ENCODE measurements at regions not wholly inside any gene's neighbourhood (a gene's known extent, or its start where the extent isn't known, plus 50 kb on each side); places are given as distances from the start of the nearest gene placed in this dataset.

DNA sequence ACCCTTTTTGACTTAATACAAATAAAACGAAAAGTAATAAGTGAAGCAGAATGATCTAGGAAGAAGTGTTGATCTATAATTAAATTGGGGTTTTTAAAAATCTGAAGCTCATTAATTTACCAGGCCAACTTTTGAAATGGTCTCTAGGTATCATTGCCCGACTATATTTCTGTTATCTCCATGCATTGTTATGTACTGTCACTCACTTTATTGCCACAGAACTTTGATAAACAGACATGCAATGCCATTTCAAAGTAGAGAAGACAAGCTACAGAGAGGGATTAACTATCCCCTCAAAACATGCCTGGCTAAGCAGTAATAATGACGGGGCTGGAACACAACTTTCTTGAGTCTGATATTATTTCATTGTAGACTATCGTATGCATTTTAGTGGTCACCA is 147.6 kb upstream of the ITGA4 start:
- no peak for DNase-seq
- Histone ChIP-seq H3K4me3 (no peak overlapping the region), H3K36me3 (no peaks in the 10 kb centered on the region), H3K9me3 (no peaks in the 10 kb centered on the region), H3K27ac (no peak overlapping the region), H3K27me3 (no peaks in the 10 kb centered on the region), H3K4me1 (ENCODE audit: insufficient read depth) (no peaks in the 10 kb centered on the region)
- WGBS, 3 donors = 89 to 91% (median 89%) methylated on average over 4 of the region's 4 CpGs
- intact Hi-C loops (cut with DNase I) = no loop called here
- TF ChIP-seq POLR2A (IDR thresholded peaks at IDR 0.05) = no peak
- no peak for TF ChIP-seq EP300 (IDR thresholded peaks at IDR 0.05)
- TF ChIP-seq, protein P1, sequence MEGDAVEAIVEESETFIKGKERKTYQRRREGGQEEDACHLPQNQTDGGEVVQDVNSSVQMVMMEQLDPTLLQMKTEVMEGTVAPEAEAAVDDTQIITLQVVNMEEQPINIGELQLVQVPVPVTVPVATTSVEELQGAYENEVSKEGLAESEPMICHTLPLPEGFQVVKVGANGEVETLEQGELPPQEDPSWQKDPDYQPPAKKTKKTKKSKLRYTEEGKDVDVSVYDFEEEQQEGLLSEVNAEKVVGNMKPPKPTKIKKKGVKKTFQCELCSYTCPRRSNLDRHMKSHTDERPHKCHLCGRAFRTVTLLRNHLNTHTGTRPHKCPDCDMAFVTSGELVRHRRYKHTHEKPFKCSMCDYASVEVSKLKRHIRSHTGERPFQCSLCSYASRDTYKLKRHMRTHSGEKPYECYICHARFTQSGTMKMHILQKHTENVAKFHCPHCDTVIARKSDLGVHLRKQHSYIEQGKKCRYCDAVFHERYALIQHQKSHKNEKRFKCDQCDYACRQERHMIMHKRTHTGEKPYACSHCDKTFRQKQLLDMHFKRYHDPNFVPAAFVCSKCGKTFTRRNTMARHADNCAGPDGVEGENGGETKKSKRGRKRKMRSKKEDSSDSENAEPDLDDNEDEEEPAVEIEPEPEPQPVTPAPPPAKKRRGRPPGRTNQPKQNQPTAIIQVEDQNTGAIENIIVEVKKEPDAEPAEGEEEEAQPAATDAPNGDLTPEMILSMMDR (IDR thresholded peaks at IDR 0.05) = no peak

GRCh38 chr2:181310967-181311366 is 146.2 kb upstream of the ITGA4 start:
- Histone ChIP-seq H3K36me3 (no peaks in the 10 kb centered on the region), H3K4me3 (no peak overlapping the region), H3K9me3 (no peaks in the 10 kb centered on the region), H3K27ac (no peak overlapping the region), H3K4me1 (ENCODE audit: insufficient read depth) (no peaks in the 10 kb centered on the region), H3K27me3 (no peaks in the 10 kb centered on the region)
- 93 to 97% (median 95%) methylated on average over 1 of the region's 1 CpG for WGBS, 3 donors
- no peak for TF ChIP-seq POLR2A (IDR thresholded peaks at IDR 0.05)
- TF ChIP-seq, protein P1 (IDR thresholded peaks at IDR 0.05) = no peak
- no peak for TF ChIP-seq EP300 (IDR thresholded peaks at IDR 0.05)
- DNase-seq = no peak
- intact Hi-C loops (cut with DNase I) = no loop called here

DNA sequence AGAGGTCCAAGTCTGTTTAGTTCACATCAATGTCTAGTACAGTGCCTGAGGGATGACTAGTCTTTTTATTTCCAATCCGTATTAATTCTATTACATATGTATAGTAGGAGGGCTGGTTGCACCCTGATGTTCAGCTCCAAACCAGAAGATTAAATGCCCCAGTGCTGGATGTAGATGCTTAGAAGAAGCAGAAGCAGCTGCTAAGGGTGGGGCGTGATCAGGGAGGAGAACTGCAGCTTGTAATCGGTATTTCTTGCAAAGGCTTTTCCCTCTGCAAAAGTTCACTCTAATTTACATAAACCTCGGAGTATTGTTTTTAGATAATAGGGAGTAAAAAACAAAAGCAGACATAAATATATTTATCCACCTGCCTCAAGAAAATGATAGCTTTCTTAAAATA is 145.3 kb upstream of the ITGA4 start:
- TF ChIP-seq POLR2A (IDR thresholded peaks at IDR 0.05) (no peak), EP300 (IDR thresholded peaks at IDR 0.05) (no peak)
- TF ChIP-seq, protein P1 (IDR thresholded peaks at IDR 0.05) = no peak
- no peaks in the 10 kb centered on the region for H3K27me3 ChIP-seq
- H3K9me3 ChIP-seq = no peaks in the 10 kb centered on the region
- 64 to 77% (median 66%) methylated on average over 4 of the region's 4 CpGs for WGBS, 3 donors
- intact Hi-C loops (cut with DNase I) = no loop called here
- no peak overlapping the region for H3K27ac ChIP-seq
- no peaks in the 10 kb centered on the region for H3K36me3 ChIP-seq
- H3K4me3 ChIP-seq = no peak overlapping the region
- H3K4me1 ChIP-seq (ENCODE audit: insufficient read depth) = no peaks in the 10 kb centered on the region
- DNase-seq = no peak

DNA sequence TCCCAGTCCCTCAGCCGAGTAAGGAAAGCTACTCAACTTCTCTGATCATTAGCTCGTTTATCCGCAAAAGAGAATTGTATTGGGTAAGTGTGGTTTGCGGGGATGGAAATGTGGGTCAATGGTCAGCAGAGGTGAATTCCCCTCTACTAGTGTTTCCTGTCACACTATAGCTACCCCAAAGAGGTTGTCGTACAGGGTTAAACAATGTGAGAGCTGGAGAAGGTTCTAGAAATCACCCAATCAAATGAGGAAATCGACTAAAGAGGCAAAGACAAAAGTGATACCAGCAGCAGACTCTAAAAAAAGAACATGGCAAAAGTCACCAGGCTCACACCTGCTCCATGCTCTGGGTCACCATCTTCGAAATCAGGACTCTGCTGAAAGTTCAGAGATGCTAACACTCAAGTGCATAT is 144.7 kb upstream of the ITGA4 start:
- Histone ChIP-seq H3K36me3 (no peaks in the 10 kb centered on the region), H3K27me3 (no peaks in the 10 kb centered on the region), H3K9me3 (no peaks in the 10 kb centered on the region), H3K4me3 (no peak overlapping the region), H3K27ac (no peak overlapping the region), H3K4me1 (ENCODE audit: insufficient read depth) (no peaks in the 10 kb centered on the region)
- WGBS, 3 donors = 83 to 90% (median 86%) methylated on average over 7 of the region's 7 CpGs
- DNase-seq = no peak
- intact Hi-C loops (cut with DNase I) = no loop called here
- no peak for TF ChIP-seq POLR2A (IDR thresholded peaks at IDR 0.05)
- no peak for TF ChIP-seq EP300 (IDR thresholded peaks at IDR 0.05)
- TF ChIP-seq, protein P1 (IDR thresholded peaks at IDR 0.05) = no peak
